HG02798 (cell line): ENCODE measurements at regions not wholly inside any gene's neighbourhood (a gene's known extent, or its start where the extent isn't known, plus 50 kb on each side); places are given as distances from the start of the nearest gene placed in this dataset.

ENCODE experiments used
- ATAC-seq: cut with Tn5 transposase; IDR thresholded peaks from one replicate; pipeline ENCODE4 v1.9.1; 2021; ENCODE audit warnings: mild to moderate bottlenecking; ENCODE audit not compliant: unreplicated experiment, poor library complexity

DNA sequence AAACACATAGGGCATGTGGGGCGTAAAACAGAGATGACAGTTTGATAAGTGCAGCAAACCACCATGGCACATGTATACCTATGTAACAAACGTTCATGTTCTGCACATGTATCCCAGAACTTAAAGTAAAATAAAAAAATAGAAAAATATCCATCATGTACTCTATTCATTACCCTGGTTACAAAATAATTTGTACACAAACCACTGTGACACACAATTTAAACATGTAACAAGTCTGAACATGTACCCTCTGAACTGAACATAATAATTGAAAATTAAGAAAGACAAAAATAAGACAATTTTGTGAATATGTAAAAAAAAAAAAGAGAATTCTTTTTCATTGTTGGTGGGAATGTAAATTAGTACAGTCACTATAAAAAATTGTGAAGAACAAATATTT lies 379.2 kb downstream of the KDM5D start:
- ATAC-seq: no peak

GRCh38 chrY:19357249-19357648 lies 387.3 kb downstream of the KDM5D start:
- peak; percentile 38 for ATAC-seq

- ATAC-seq: peak; percentile 83
These were observed 387.8 kb downstream of the KDM5D start for GRCh38 chrY:19356735-19357134.

DNA sequence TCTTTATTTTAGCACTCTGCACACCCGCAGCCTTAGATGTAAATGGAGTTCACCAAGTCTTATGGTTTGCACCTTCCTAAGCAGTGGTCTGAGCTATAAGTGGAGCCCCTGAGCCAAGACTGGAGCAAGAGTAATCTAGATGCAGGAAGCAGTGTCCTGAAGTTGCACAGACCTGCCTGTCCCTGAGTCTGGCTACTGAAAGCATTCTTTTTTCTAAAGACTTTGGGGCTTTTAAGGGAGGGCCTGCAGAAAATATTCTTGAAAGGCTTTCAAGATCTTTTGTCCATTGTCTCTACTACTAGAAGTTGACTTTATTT lies 389.7 kb downstream of the KDM5D start:
- ATAC-seq: no peak

DNA sequence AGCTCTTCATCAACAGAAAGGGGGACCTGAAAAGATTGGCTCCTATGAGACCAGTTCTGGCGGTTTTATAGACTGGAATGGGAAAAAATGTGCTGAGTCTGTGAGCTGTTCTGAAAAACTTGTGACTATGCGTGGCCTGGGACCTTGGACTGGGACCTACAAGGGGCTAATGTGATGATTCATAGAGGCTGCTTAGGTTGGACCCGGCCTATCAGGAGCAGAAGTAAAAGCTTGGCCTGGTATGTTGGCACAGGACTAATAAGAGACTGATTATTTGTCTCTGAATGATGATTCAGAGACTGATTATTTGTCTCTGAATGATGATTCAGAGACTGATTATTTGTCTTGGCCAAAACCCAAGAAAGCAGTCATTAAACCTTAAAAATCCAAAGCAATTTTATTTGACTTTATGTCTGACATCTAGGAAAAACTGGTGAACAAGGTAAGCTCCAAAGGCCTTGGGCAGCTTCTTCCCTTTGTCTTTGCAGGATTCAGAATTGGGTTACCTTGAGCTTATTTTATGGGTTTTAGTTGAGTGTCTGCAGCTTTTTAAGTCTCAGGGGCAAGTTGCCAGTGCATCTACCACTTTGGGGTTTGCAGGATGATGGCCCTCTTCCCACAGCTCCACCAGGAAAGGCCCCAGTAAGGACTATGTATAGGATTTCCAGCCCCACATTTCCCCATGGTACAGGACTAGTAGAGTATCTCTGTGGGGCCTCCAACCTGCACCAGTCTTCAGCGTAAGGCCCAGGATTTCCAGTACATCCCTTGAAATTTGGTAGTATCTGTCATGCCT lies 390.3 kb downstream of the KDM5D start:
- ATAC-seq: no peak

- no peak for ATAC-seq
These were observed 392.9 kb downstream of the KDM5D start for GRCh38 chrY:19351616-19352015.

DNA sequence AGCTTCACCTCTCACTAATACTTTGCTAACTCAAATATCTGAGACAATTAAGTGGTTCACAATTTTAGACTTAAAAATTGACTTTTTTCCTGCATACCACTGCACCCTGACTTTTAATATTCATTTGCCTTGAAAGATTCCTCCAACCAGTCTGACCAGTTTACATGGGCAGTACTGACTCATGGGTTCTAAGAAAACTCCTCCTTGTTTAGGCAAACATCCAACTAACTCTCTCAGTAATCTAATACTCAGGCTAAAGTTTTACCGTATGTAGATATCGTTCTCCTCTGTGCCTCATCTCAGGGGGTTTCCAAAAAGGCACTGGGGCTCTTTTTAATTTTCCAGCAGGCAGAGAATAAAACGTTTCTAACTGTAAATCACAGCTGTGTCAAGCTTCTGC lies 422.8 kb downstream of the KDM5D start:
- no peak for ATAC-seq

GRCh38 chrY:19319135-19319534 lies 425.4 kb downstream of the KDM5D start:
- no peak for ATAC-seq

GRCh38 chrY:19317271-19317987 lies 427.1 kb downstream of the KDM5D start:
- no peak for ATAC-seq

- no peak for ATAC-seq
These were observed 436.9 kb downstream of the KDM5D start for GRCh38 chrY:19307627-19308026.

- ATAC-seq: no peak
These were observed 441.4 kb downstream of the KDM5D start for GRCh38 chrY:19303136-19303535.

GRCh38 chrY:19290925-19291324 lies 453.6 kb downstream of the KDM5D start:
- ATAC-seq: no peak

DNA sequence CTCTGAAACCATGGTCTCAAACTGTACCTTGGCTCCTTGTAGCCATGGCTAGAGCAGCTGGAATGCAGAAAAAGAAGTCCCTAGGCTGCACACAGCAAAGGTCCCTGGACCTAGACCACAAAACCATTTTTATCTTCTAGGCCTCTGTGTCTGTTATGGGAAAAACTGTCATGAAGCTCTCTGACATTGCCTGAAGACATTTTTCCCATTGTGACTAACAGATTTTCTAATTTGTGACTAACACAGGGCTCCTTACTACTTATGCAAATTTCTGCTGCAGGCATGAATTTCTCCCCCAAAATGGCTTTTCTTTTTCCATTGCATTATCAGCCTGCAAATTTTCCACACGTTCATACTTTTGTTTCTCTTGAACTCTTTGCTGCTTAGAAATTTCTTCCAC lies 470.4 kb downstream of the KDM5D start:
- ATAC-seq: no peak

DNA sequence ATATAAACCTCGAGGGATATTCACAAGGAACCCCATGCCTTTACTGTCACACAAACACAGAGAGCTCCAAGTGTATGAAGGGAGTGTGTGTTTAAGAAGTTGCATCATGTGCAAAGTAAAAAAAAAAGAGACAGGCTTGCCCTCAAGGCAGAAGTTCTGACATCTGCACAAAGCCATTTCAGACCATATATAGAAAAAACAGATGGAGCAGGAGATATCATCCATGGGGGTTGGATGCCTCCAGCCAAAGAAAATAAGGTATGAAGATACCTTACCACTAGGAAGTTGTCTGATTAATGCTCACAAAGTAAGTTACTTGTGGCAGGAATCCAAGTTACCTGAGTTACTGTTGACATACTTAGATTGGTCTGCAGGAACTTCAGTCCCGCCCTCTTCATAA lies 476.2 kb downstream of the KDM5D start:
- ATAC-seq: no peak

GRCh38 chrY:19265404-19265803 lies 479.1 kb downstream of the KDM5D start:
- no peak for ATAC-seq

GRCh38 chrY:19262310-19262709 lies 482.2 kb downstream of the KDM5D start:
- no peak for ATAC-seq

DNA sequence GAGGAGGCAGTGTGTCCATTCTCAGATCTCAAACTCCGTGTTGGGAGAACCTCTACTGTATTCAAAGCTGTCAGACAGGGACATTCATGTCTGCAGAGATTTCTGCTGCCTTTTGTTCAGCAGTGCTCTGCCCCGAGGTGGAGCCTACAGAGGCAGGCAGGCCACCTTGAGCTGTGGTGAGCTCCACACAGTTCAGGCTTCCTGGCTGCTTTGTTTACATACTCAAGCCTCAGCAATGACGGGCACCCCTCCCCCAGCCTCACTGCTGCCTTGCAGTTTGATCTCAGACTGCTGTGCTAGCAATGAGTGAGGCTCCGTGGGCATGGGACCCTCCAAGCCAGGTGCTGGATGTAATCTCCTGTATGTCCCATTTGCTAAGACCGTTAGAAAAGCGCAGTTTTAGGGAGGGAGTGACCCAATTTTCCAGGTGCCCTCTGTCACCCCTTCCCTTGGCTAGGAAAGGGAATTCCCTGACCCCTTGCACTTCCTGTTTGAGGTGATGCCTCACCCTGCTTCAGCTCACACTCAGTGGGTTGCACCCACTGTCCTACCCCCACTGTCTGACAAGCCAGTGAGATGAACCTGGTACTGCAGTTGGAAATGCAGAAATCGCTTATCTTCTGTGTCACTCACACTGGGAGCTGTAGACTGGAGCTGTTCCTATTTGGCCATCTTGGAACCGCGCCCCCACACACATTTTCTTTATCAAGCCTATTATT lies 458.9 kb upstream of the HSFY2 start:
- no peak for ATAC-seq

DNA sequence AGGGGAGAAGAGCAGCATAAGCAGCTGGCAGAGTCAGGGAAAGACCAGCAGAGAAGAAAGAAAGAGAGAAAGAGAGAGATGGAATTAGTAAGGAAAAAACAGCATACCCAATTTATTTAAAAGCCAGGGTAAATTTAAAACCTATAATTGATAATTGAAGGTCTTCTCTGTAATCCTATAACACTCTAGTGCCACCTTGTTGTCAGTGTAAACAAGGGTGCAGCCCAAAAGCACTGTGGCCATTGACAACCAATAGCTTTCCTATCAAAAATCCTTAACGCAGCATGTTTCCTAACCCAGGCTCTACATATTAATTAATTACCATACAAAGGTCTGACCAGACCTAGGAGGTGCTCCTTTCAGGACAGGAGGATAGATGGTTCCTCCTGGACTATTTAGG lies 447.2 kb upstream of the HSFY2 start:
- no peak for ATAC-seq

DNA sequence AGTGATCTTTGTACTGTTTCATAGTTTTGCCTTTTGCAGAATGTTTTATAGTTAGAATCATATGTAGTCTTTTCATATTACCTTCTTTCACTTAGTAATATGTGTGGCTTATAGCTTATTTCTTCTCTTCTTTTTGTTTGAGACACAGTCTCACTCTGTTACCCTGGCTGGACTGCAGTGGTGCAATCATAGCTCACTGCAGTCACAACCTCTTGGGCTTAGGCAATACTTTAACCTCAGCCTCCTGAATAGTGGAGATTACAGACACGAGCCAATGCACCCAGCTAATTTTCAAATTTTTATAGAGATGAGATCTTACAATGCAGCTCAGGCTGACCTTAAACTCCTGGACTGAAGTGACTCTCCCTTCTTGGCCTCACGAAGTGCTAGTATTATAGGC lies 435.4 kb upstream of the HSFY2 start:
- no peak for ATAC-seq

DNA sequence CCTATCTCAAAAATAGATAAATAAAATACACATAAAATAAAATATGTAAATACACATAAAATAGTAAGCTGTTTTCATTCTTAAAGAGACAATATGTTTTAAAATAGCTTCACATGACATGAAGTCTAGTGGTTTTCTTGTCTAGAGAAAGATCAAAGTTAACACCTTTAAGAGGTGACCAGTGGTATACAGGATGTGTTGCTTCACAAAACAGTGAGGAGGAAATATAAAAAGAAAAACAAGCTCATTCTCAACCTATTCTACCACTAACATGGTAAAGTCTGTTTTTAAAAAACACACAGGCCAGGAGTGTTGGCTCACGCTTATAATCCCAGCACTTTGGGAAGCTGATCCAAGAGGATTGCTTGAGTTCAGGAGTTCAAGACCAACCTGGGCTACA lies 433.5 kb upstream of the HSFY2 start:
- no peak for ATAC-seq

- ATAC-seq: no peak
These were observed 407.3 kb upstream of the HSFY2 start for GRCh38 chrY:19180824-19181223.

- ATAC-seq: no peak
These were observed 394.6 kb upstream of the HSFY2 start for GRCh38 chrY:19168202-19168565.
